Nephron progenitor cell (in vitro differentiated cells): ENCODE measurements at regions not wholly inside any gene's neighbourhood (a gene's known extent, or its start where the extent isn't known, plus 50 kb on each side); places are given as distances from the start of the nearest gene placed in this dataset.
"Not testable (repeated sequence)": the region's sequence is repeated elsewhere in the genome, so short reads cannot be mapped to it uniquely, and the experiment has no call there.

Experiments used
- DNase-seq: peaks from one replicate; pipeline ENCODE4 v3.0.0; 2021
- H3K27ac Mint-ChIP-seq: 2 replicates; pipeline ENCODE4 v1.8.0; 2021; ENCODE audit warnings: mild to moderate bottlenecking, moderate library complexity, mixed read lengths
- H3K27me3 Mint-ChIP-seq: 2 replicates; pipeline ENCODE4 v1.8.0; 2021; ENCODE audit warnings: mild to moderate bottlenecking, low read depth, mixed read lengths; ENCODE audit not compliant: poor library complexity
- H3K36me3 Mint-ChIP-seq: 2 replicates; pipeline ENCODE4 v1.8.0; 2021; ENCODE audit warnings: low read depth, mixed read lengths
- H3K4me1 Mint-ChIP-seq: 2 replicates; pipeline ENCODE4 v1.8.0; 2021; ENCODE audit warnings: mixed read lengths
- H3K4me3 Mint-ChIP-seq: 2 replicates; pipeline ENCODE4 v1.8.0; 2021; ENCODE audit warnings: mild to moderate bottlenecking, moderate library complexity, mixed read lengths
- H3K9me3 Mint-ChIP-seq: 2 replicates; pipeline ENCODE4 v1.8.0; 2021; ENCODE audit warnings: mild to moderate bottlenecking, moderate library complexity, mixed read lengths
- TF ChIP-seq, protein P1 (sequence below): fragments of 200-600 bp; sonication (generic); IDR thresholded peaks from 2 replicates; pipeline ENCODE4 v1.5.0; 2021; ENCODE audit warnings: antibody characterized with exemption

DNA sequence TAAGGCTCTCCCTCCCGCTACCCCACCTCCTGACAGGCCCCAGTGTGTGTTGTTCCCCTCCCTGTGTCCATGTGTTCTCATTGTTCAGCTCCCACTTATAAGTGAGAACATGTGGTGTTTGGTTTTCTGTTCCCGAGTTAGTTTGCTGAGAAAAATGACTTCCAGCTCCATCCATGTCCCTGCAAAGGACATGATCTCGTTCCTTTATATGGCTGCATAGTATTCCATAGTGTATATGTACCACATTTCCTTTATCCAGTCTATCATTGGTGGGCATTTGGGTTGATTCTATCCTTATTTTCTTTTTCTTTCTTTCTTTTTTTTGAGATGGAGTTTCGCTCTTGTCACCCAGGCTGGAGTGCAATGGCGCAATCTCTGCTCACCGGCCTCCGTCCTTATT, 57.8 kb upstream of the RASSF3 start:
- not testable (repeated sequence) for DNase-seq, H3K27ac Mint-ChIP-seq, H3K27me3 Mint-ChIP-seq, H3K4me3 Mint-ChIP-seq, H3K9me3 Mint-ChIP-seq, H3K36me3 Mint-ChIP-seq
- peaks cover 28% of the 10 kb centered on the region for H3K4me1 Mint-ChIP-seq

DNA sequence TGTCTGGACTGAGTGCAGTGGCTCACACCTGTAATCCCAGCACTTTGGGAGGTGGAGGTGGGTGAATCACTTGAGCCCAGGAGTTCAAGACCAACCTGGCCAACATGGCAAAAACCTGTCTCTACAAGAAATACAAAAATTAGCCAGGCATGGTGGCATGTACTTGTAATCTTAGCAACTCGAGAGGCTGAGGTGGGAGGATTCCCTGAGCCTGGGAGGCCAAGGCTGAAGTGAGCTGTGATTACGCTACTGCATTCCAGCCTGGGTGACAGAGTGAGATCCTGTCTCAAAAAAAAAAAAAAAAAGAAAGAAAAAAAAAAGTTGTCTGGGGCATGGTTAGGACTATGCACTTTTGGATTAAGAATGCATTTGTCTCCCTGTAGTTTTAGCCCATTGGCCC, 56.6 kb upstream of the RASSF3 start:
- H3K9me3 Mint-ChIP-seq, H3K4me3 Mint-ChIP-seq, H3K27me3 Mint-ChIP-seq, DNase-seq, H3K27ac Mint-ChIP-seq, H3K36me3 Mint-ChIP-seq: not testable (repeated sequence)
- peaks cover 28% of the 10 kb centered on the region for H3K4me1 Mint-ChIP-seq

- Mint-ChIP-seq H3K4me1 (peaks cover 29% of the 10 kb centered on the region), H3K4me3 (no peak overlapping the region), H3K36me3 (no peaks in the 10 kb centered on the region), H3K27ac (no peak overlapping the region), H3K9me3 (no peaks in the 10 kb centered on the region), H3K27me3 (peaks cover 6% of the 10 kb centered on the region)
- TF ChIP-seq, protein P1, sequence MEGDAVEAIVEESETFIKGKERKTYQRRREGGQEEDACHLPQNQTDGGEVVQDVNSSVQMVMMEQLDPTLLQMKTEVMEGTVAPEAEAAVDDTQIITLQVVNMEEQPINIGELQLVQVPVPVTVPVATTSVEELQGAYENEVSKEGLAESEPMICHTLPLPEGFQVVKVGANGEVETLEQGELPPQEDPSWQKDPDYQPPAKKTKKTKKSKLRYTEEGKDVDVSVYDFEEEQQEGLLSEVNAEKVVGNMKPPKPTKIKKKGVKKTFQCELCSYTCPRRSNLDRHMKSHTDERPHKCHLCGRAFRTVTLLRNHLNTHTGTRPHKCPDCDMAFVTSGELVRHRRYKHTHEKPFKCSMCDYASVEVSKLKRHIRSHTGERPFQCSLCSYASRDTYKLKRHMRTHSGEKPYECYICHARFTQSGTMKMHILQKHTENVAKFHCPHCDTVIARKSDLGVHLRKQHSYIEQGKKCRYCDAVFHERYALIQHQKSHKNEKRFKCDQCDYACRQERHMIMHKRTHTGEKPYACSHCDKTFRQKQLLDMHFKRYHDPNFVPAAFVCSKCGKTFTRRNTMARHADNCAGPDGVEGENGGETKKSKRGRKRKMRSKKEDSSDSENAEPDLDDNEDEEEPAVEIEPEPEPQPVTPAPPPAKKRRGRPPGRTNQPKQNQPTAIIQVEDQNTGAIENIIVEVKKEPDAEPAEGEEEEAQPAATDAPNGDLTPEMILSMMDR: no peak
- DNase-seq: no peak
Observed at GRCh38 chr12:64556231-64556630, 54.1 kb upstream of the RASSF3 start.

DNA sequence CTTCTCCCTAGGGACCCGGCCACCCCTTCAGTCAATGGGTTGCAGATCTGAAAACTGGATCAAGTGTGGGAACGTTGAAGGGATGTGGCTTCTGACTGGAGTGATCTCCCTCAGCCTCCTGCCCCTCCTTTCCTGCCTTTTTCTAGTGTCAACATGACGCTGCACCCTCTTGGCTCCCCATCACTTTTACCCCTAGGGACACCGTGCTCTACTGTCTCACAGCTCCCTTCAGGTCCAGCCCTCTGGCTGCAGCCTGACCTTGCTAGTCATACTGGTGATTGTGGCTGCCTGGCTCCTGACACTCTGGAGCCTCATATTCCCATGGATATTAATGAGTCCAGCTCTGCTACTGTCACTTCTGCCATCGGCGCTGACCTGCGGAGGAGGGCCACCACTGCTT, 51.5 kb upstream of the RASSF3 start:
- TF ChIP-seq, protein P1: no peak
- Mint-ChIP-seq H3K36me3 (no peaks in the 10 kb centered on the region), H3K4me1 (peaks cover 42% of the 10 kb centered on the region), H3K27me3 (peaks cover 2% of the 10 kb centered on the region), H3K4me3 (no peak overlapping the region), H3K9me3 (no peaks in the 10 kb centered on the region), H3K27ac (no peak overlapping the region)
- DNase-seq: no peak

GRCh38 chr12:64560396-64561301, 49.6 kb upstream of the RASSF3 start:
- Mint-ChIP-seq H3K36me3 (no peaks in the 10 kb centered on the region), H3K4me1 (peaks cover 41% of the 10 kb centered on the region), H3K9me3 (no peaks in the 10 kb centered on the region), H3K4me3 (peak overlapping the region; percentile 17), H3K27ac (peak overlapping the region; percentile 31), H3K27me3 (peaks cover 2% of the 10 kb centered on the region)
- TF ChIP-seq, protein P1: no peak
- DNase-seq: no peak
